KMS-11 (cell line): ENCODE measurements at regions not wholly inside any gene's neighbourhood (a gene's known extent, or its start where the extent isn't known, plus 50 kb on each side); places are given as distances from the start of the nearest gene placed in this dataset.
"Not testable (repeated sequence)": the region's sequence is repeated elsewhere in the genome, so short reads cannot be mapped to it uniquely, and the experiment has no call there.

Experiments
- H2AFZ ChIP-seq: fragments of 200-600 bp; sonication (generic); 2 replicates; pipeline ENCODE4 v1.6.1; 2016; ENCODE audit warnings: antibody characterized with exemption, mixed run types, low read depth
- H3K27ac ChIP-seq: fragments of 200-600 bp; sonication (generic); 2 replicates; pipeline ENCODE4 v1.6.1; 2016; ENCODE audit warnings: mild to moderate bottlenecking, mixed run types
- H3K27me3 ChIP-seq: fragments of 200-600 bp; sonication (generic); 2 replicates; pipeline ENCODE4 v1.6.1; 2017; ENCODE audit warnings: mild to moderate bottlenecking, low read depth, mixed run types, moderate library complexity; ENCODE audit not compliant: insufficient read depth
- H3K36me3 ChIP-seq: fragments of 200-600 bp; sonication (generic); 2 replicates; pipeline ENCODE4 v1.6.1; 2017; ENCODE audit warnings: mild to moderate bottlenecking, mixed run types; ENCODE audit not compliant: insufficient read depth
- H3K4me1 ChIP-seq: fragments of 200-600 bp; sonication (generic); 2 replicates; pipeline ENCODE4 v1.6.1; 2016; ENCODE audit warnings: mild to moderate bottlenecking, low read depth, mixed run types; ENCODE audit not compliant: poor library complexity, severe bottlenecking
- H3K4me2 ChIP-seq: fragments of 200-600 bp; sonication (generic); 2 replicates; pipeline ENCODE4 v1.7.0; 2016; ENCODE audit warnings: mild to moderate bottlenecking, mixed run types
- H3K4me3 ChIP-seq: fragments of 200-600 bp; sonication (generic); IDR thresholded peaks from 2 replicates; pipeline ENCODE4 v1.6.1; 2017; ENCODE audit warnings: low read depth, low read length, mixed read lengths; ENCODE audit not compliant: insufficient read depth
- H3K79me2 ChIP-seq: fragments of 200-600 bp; sonication (generic); 2 replicates; pipeline ENCODE4 v1.6.1; 2016; ENCODE audit warnings: low read depth, mixed run types; ENCODE audit not compliant: insufficient read depth
- H3K9ac ChIP-seq: fragments of 200-600 bp; sonication (generic); 2 replicates; pipeline ENCODE4 v1.6.1; 2016; ENCODE audit warnings: mild to moderate bottlenecking, mixed run types
- H4K20me1 ChIP-seq: fragments of 200-600 bp; sonication (generic); 2 replicates; pipeline ENCODE4 v1.6.1; 2016; ENCODE audit warnings: mild to moderate bottlenecking, mixed run types; ENCODE audit not compliant: insufficient read depth
- TF ChIP-seq, protein P1 (sequence below): fragments of 200-600 bp; sonication (generic); conservative IDR thresholded peaks from 2 replicates; pipeline ENCODE4 v1.6.1; 2017; ENCODE audit warnings: low read depth, mild to moderate bottlenecking, antibody characterized with exemption, low read length, moderate library complexity, mixed read lengths

DNA sequence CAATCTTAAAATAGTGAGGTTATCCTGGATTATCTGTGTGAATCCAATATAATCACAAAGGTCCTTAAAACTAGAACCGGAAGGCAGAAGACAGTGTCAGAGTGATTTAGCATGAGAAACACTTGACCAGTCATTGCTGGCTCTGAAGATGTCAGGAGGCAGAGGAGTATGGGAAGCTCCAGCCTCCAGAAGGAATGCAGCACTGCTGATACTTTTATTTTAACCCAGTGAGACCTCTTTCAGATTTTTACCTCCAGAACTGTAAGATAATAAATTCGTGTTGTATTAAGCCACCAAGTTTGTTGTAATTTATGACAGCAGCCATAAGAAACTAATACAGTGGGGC is 134.4 kb upstream of the ZC3H12C start:
- Histone ChIP-seq H3K36me3 (no peaks in the 10 kb centered on the region), H3K4me1 (peaks cover 79% of the 10 kb centered on the region), H3K79me2 (no peaks in the 10 kb centered on the region), H3K4me2 (no peak overlapping the region), H3K4me3 (no peak overlapping the region), H2AFZ (no peak overlapping the region), H4K20me1 (no peaks in the 10 kb centered on the region), H3K27ac (no peak overlapping the region), H3K9ac (no peak overlapping the region), H3K27me3 (no peaks in the 10 kb centered on the region)
- TF ChIP-seq, protein P1, sequence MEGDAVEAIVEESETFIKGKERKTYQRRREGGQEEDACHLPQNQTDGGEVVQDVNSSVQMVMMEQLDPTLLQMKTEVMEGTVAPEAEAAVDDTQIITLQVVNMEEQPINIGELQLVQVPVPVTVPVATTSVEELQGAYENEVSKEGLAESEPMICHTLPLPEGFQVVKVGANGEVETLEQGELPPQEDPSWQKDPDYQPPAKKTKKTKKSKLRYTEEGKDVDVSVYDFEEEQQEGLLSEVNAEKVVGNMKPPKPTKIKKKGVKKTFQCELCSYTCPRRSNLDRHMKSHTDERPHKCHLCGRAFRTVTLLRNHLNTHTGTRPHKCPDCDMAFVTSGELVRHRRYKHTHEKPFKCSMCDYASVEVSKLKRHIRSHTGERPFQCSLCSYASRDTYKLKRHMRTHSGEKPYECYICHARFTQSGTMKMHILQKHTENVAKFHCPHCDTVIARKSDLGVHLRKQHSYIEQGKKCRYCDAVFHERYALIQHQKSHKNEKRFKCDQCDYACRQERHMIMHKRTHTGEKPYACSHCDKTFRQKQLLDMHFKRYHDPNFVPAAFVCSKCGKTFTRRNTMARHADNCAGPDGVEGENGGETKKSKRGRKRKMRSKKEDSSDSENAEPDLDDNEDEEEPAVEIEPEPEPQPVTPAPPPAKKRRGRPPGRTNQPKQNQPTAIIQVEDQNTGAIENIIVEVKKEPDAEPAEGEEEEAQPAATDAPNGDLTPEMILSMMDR, result no peak

DNA sequence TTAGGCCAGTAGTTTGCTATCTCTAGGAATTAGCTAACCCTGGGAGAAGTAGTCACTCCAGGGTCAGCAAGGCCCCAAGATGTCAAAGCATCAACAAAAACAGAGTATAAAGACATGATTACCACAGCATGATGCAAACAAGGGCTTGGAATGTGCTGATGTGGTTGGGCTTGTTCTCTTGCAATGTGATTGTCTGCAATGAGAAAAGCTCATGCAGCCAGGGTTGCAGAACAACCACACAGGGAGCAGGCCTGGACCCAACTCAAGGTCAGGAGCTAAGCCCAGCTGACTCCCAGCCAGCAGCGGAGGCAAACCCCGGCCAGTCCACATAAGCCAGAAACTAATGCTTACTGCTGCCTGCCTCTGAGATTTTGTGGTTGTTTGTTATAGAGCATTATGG is 132.4 kb upstream of the ZC3H12C start:
- no peak overlapping the region for H3K27ac ChIP-seq
- no peaks in the 10 kb centered on the region for H3K79me2 ChIP-seq
- H3K4me1 ChIP-seq, result peaks cover 59% of the 10 kb centered on the region
- H3K4me3 ChIP-seq, result no peak overlapping the region
- H3K4me2 ChIP-seq, result no peak overlapping the region
- no peaks in the 10 kb centered on the region for H3K27me3 ChIP-seq
- H4K20me1 ChIP-seq, result no peaks in the 10 kb centered on the region
- H3K36me3 ChIP-seq, result no peaks in the 10 kb centered on the region
- no peak overlapping the region for H2AFZ ChIP-seq
- TF ChIP-seq, protein P1, result no peak
- no peak overlapping the region for H3K9ac ChIP-seq

DNA sequence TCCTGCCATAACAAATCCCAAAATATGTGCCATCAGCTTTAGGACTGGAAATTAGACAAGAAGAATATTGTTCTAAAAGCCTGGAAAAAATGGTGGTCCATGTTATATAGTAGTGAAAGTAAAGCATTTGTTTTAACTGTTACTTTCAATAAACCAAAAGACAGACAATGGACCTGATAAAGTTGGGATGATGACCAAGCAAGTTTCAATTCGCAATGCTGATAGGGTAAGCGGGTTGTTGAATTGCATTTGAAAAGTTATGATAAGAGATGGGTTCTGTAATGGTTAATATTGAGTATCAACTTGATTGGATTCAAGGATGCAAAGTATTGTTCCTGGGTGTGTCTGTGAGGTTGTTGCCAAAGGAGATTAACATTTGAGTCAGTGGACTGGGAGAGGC is 131.9 kb upstream of the ZC3H12C start:
- H4K20me1 ChIP-seq, result no peaks in the 10 kb centered on the region
- TF ChIP-seq, protein P1, result no peak
- H3K4me1 ChIP-seq, result peaks cover 56% of the 10 kb centered on the region
- no peaks in the 10 kb centered on the region for H3K36me3 ChIP-seq
- H2AFZ ChIP-seq, result no peak overlapping the region
- no peaks in the 10 kb centered on the region for H3K79me2 ChIP-seq
- H3K4me3 ChIP-seq, result no peak overlapping the region
- H3K9ac ChIP-seq, result no peak overlapping the region
- H3K27ac ChIP-seq, result no peak overlapping the region
- H3K4me2 ChIP-seq, result no peak overlapping the region
- no peaks in the 10 kb centered on the region for H3K27me3 ChIP-seq

DNA sequence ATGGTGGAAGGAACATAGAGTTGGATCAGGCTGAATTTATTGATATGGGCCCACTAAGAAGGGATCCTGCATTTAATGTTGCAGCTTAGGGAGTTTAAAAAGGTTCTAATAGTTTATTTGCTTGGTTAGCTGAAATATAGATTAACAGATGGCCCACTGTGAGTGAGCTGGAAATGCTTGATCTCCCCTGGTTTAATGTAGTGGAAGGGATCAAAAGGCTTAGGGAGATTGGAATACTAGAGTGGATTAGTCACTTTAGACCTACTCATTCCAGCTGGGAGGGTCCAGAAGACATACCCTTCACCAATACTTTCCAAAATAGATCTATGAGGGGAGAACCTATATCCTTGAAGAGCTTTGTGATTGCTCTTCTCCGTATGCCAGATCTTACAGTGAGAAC is 130.1 kb upstream of the ZC3H12C start:
- TF ChIP-seq, protein P1, result no peak

DNA sequence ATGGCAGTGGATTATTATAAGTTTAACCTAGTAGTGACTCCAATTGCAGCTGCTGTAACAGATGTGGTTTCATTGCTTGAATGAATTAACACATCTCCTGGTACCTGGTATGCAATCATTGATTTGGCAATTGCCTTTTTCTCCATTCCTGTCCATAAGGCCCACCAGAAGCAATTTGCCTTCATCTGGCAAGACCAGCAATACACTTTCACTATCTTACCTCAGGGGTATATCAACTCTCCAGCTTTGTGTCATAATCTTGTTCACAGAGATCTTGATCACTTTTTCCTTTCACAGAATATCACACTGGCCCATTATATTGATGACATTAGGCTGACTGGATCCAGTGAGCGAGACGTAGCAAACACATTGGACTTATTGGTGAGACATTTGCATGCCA is 128.7 kb upstream of the ZC3H12C start:
- no peaks in the 10 kb centered on the region for H3K79me2 ChIP-seq
- no peak overlapping the region for H3K9ac ChIP-seq
- no peak overlapping the region for H2AFZ ChIP-seq
- H3K27ac ChIP-seq, result no peak overlapping the region
- no peak overlapping the region for H3K4me3 ChIP-seq
- peaks cover 34% of the 10 kb centered on the region for H3K4me1 ChIP-seq
- TF ChIP-seq, protein P1, result no peak
- no peaks in the 10 kb centered on the region for H4K20me1 ChIP-seq
- no peak overlapping the region for H3K4me2 ChIP-seq
- no peaks in the 10 kb centered on the region for H3K36me3 ChIP-seq
- H3K27me3 ChIP-seq, result no peaks in the 10 kb centered on the region

More for the DNA sequence above, 130.1 kb upstream of the ZC3H12C start:
- H2AFZ ChIP-seq, result no peak overlapping the region
- H3K36me3 ChIP-seq, result no peaks in the 10 kb centered on the region
- peaks cover 38% of the 10 kb centered on the region for H3K4me1 ChIP-seq
- no peaks in the 10 kb centered on the region for H4K20me1 ChIP-seq
- H3K79me2 ChIP-seq, result no peaks in the 10 kb centered on the region
- H3K27me3 ChIP-seq, result no peaks in the 10 kb centered on the region
- no peak overlapping the region for H3K4me2 ChIP-seq
- no peak overlapping the region for H3K9ac ChIP-seq
- H3K27ac ChIP-seq, result no peak overlapping the region
- H3K4me3 ChIP-seq, result no peak overlapping the region

DNA sequence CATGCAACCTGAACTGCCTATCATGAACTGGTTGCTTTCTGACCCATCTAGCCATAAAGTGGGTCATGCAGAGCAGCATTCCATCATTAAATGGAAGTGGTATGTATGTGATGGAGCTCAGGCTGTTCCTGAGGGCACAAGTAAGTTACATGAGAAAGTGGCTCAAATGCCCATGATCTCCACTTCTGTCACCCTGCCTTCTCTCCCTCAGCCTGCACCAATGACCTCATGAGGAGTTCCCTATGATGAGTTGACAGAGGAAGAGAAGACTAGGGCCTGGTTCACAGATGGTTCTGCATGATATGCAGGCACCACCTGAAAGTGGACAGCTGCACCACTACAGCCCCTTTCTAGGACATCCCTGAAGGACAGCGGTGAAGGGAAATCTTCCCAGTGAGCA is 127.7 kb upstream of the ZC3H12C start:
- H3K36me3 ChIP-seq, H2AFZ ChIP-seq, H3K79me2 ChIP-seq, H3K4me2 ChIP-seq, H3K27me3 ChIP-seq, H3K27ac ChIP-seq, H3K9ac ChIP-seq, H4K20me1 ChIP-seq, H3K4me3 ChIP-seq: not testable (repeated sequence)
- H3K4me1 ChIP-seq, result peaks cover 34% of the 10 kb centered on the region

DNA sequence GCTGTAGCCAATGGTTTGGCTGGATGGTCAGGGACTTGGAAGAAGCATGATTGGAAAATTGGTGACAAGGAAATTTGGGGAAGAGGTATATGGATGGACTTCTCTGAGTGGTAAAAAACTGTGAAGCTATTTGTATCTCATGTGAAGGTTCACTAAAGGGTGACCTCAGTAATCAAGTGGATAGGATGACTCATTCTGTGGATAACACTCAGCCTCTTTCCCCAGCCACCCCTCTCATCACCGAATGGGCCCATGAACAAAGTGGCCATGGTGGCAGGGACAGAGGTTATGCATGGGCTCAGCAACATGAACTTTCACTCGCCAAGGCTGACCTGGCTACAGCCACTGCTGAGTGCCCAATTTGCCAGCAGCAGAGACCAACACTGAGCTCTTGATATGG is 127.3 kb upstream of the ZC3H12C start:
- H4K20me1 ChIP-seq, H3K4me3 ChIP-seq: not testable (repeated sequence)

More for the DNA sequence above, 127.3 kb upstream of the ZC3H12C start:
- H2AFZ ChIP-seq, H3K27ac ChIP-seq, H3K9ac ChIP-seq, H3K27me3 ChIP-seq, H3K79me2 ChIP-seq, H3K36me3 ChIP-seq, H3K4me2 ChIP-seq: not testable (repeated sequence)
- peaks cover 34% of the 10 kb centered on the region for H3K4me1 ChIP-seq
